GM18519 (cell line): ENCODE measurements at regions not wholly inside any gene's neighbourhood (a gene's known extent, or its start where the extent isn't known, plus 50 kb on each side); places are given as distances from the start of the nearest gene placed in this dataset.
"Not testable (repeated sequence)": the region's sequence is repeated elsewhere in the genome, so short reads cannot be mapped to it uniquely, and the experiment has no call there.

Source experiments
- ATAC-seq: cut with Tn5 transposase; IDR thresholded peaks from one replicate; pipeline ENCODE4 v1.9.1; 2021; ENCODE audit warnings: mild to moderate bottlenecking, moderate library complexity; ENCODE audit not compliant: unreplicated experiment, low FRiP score

DNA sequence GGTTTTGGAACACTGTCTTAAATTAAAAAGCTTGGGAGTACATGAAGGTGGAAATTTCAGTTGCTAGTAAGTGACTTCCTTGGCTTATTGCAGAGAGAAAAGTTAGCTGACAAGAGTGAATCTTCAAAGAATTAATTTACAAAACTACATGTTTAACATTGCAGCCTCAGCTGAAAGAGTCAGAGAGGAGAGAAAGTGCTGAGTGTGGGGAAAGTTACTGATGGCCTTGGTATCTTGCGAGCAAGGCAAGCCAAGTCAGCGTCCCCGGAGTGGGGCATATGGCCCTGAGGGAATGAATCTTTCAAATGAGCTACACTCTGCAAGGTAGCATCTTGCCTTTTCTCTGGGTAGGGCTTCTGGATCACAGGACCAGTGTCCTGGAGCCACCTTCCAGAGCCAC is 131.3 kb downstream of the LPIN1 start:
- ATAC-seq: no peak

- ATAC-seq: not testable (repeated sequence)
Observed at GRCh38 chr2:11885253-11885652, 138.8 kb downstream of the LPIN1 start.

GRCh38 chr2:11886899-11887298 is 140.5 kb downstream of the LPIN1 start:
- not testable (repeated sequence) for ATAC-seq

- no peak for ATAC-seq
Observed at GRCh38 chr2:11889101-11889850, 142.8 kb downstream of the LPIN1 start.

- no peak for ATAC-seq
Observed at GRCh38 chr2:11889854-11890253, 143.4 kb downstream of the LPIN1 start.

DNA sequence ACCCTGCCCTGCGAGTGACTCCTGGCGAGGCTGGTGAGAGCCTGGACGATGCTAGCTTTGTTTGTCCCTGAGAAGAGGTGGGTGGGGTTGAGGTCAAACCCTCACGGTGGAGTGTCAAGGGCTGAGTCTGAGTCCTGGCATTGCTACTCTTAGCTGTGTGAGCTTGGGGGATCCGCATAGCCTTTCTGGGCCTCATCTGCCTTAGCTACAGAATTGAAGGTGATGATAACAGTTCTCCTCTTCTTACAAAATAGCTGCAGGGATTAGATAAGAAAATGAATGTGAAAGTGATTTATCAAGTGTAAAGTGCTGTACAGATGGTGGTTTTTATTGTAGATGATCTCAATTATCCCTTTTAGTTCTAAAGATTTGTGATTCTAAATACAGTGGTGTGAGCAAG is 144.6 kb downstream of the LPIN1 start:
- no peak for ATAC-seq

- no peak for ATAC-seq
Observed at GRCh38 chr2:11891671-11892440, 145.4 kb downstream of the LPIN1 start.

DNA sequence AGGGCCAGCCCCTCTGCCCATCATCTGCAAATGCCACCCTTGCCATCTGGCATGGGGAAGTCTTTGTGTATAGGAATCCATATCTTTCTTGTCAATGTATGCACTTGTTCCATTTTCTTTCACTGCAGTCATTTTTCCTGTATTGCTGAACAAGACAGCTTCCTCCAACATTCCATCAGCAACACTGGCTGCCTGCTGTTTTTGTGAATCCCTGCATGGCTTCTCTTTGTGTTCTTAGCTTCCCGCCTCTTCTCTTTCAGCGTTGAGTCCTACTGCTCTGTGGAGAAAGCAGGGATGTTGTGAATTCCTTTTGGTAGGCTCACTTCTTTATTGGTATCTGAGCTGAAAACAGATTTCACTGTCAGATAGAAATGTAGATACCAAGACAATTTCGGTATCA is 150.0 kb downstream of the LPIN1 start:
- ATAC-seq: no peak

- no peak for ATAC-seq
Observed at GRCh38 chr2:11898576-11898975, 152.1 kb downstream of the LPIN1 start.

DNA sequence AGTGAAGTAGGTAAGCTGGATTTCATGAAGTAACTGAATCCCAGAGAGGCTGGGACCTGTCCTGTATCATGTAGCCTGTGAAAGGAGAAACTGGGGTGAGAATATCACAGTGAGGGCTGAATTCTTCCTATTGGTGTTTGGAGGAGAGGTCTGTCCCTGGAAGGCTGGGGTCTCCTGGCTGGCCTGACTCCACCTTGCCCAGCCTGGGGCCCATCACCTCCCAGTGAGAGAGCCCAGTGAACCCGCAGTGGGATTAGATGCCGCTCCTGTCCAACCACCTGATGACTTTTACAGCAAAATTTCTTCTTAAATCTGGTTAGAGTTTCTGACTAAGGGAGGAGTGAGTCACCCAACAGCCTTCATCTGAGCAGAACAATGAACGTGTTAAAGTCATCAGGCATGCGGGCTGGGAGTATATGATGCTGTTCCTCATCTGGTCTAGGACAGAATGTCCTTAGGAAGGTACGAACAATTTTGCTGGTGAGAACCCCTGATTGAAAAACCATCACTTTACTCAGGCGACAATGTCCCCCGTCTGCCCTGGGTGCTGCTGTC is 152.9 kb downstream of the LPIN1 start:
- no peak for ATAC-seq

DNA sequence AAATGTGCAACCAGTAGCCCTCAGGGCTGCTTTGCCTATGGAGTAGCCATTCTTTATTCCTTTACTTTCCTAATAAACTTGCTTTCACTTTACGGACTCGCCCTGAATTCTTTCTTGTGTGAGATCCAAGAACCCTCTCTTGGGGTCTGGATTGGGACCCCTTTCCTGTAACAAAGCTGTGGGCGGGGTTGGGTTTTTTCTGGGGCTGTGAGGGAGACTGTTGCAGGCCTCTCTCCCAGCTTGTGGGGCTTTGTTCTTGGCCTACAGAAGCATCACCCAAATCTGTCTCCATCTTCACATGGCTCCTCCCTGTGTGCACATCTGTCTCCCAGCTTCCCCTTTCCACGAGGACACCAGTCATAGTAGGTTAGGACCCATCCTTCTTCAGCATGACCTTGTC is 154.5 kb downstream of the LPIN1 start:
- not testable (repeated sequence) for ATAC-seq

DNA sequence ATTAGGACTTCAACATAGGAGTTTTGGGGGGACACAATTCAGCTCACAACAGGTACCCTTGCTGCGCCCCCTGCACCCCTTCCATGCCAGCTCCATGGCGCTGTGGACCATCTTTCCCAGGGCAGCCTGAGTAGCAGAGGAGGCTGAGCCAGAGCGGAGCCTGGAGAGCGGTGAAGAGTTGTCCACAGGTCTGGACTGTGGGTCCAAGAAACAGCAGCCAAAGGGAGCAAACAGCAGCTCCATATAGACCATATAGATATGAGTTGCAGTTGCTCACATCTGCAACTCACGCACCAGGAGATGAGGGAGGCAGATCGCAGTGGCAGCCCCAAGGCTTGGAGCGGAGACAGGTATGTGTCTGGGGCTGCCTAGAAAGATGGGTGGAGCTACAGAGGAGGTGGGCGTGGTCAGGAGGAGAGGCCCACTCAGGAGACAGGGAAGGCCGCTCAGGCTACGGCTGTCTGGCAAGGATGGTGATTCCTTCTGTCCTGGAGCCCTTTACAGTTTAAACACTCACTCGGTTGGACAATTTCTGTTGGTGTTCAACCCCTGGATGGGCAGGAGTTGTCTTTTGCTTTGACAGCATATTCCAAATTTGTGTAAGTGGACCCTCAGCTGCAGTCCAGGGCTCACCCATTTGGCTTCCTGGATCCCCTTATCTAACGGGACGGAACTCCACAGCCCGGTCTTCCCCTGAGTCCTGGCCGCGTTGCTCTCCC is 155.1 kb downstream of the LPIN1 start:
- ATAC-seq: no peak

DNA sequence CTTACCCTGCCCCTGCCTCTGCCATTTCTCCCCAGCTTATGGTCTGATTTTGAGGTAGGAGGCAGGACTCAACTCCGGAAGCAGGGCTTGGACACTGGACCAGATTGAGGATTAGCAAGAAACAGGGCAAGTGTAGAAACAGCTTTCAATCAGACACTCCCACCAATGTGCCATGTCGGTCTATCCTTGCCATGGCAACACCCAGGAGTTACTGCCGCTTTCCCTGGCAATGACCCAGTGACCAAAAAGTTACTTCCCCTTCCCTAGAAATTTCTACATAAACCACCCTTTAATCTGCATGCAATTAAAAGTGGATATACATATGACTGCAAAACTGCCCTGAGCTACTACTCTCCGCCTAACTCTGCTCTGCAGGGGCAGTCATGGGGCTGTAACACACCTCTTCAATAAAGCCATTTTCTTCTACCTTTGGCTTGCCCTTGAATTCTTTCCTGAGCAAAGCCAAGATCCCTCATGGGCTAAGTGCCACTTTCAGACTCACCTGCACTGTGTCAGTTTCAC is 156.7 kb downstream of the LPIN1 start:
- ATAC-seq: no peak

DNA sequence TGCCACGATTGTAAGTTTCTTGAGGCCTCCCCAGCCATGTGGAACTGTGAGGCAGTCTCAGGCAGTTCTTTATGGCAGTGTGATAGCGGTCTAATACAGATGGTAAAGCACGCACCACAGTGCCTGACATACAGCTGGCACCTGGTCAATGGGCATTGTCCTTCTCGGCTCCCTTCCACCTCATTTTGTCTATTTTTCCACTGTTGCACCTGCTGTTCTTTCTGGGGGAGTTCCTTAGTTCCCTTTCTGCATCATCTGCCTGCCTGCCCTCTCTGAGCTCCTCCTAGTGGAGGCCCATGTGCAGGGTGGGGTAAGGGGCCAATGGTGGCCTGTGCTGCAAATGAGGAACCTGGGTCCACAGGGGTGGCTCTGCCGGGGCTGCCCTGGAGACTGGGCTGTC is 157.6 kb downstream of the LPIN1 start:
- peak; percentile 76 for ATAC-seq

DNA sequence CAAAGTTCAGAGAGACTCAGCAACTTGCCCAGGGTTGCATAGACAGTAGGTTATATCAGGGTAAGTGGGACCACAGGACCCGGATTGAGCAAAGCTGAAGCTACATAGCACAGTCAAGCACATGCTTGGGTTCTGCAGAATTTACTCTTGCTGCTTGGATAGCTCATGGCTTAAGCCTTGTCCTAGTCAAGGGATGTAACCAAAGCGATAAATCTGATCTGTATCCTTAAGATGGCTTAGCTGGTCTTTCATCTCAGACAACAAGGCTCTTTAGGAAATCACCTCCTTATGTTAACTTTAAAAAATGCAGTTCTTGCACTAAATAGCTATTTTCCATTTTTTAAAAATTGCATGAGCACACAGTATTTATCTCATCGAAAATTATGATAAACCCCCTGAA is 158.5 kb downstream of the LPIN1 start:
- no peak for ATAC-seq

- no peak for ATAC-seq
Observed at GRCh38 chr2:11907190-11907589, 160.8 kb downstream of the LPIN1 start.

DNA sequence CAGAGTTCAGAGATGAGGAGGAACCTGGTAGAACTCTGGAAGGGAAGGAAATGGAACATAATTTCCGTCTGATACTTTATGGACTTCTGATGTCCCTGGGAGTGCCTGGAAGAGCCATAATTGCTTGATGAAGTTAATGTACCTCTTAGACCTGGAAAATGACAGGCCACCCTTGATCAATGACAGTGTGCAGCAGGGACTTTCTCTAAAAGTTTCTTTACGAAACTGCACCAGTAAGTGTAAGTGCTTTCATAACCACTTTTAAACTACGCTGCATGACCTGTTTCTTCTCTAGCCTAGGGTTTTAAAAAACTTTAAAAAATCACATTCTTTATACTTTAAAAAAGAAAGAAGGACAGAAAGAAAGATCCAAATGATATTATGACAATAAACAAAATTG is 164.5 kb downstream of the LPIN1 start:
- no peak for ATAC-seq

DNA sequence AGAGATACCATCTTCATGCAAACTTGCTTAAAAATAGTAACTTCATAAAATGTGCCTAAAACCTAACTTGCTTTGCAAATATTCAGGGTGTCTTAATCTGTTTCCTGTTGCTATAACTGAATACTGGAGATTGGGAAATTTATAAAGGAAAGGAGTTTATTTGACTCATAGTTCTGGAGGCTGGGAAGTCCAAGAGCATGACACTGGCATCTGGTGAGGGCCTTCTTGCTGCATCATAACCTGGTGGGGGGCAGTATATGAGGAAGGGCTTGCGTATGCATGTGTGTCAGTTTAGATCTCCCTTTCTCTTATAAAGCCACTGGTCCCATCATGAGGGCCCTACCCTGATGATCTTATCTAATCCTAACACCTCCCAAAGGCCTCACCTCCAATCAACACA is 166.5 kb downstream of the LPIN1 start:
- ATAC-seq: no peak

DNA sequence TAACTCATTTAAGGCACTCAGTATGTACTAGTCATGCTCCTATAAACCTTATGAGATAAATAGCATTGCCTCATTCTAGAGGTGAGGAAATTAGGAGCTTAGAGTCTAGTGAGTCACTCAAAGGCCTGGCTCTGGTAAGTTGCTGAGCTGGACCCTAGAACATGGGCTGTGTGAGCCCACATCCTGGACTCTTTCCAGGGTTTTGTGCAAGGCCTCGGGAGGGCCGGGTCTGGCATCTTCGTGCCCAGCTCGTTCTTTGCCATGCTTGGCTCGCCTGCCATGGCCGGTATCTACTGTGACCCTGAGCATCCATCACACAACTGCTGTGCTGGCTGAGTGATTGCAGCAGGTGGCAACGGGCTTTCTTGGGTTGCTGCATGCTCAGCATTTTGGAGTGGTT is 168.0 kb downstream of the LPIN1 start:
- no peak for ATAC-seq

GRCh38 chr2:11915650-11916049 is 169.2 kb downstream of the LPIN1 start:
- ATAC-seq: no peak

DNA sequence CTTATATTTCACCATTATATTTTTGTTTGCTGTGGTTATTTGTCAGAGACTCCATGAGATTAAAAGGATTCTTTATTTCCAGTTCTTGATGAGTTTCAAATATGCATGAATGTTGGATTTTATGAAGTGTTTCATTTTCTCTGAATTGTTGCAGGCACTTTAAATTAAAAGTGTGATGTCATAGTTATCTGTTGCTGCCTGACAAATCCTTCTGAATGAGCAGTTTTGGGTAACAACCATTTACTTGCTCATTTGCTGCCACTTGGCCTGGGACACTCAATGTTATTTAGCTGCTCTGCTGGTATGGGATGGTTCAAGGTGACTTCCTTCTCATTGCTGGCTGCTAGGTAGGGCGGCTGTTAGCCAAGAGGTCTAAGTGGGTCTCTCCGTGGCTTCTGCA is 173.5 kb downstream of the LPIN1 start:
- ATAC-seq: no peak
